SK-N-SH (cell line): ENCODE measurements at regions not wholly inside any gene's neighbourhood (a gene's known extent, or its start where the extent isn't known, plus 50 kb on each side); places are given as distances from the start of the nearest gene placed in this dataset.

ENCODE experiments used
- CTCF ChIA-PET: fragments of 300-600, 350-600 bp; formaldehyde crosslinking; extraction: SDS; loops from one replicate; lab custom pipeline; 2021; lab: Yijun Ruan, JAX
- POLR2A ChIA-PET: fragments of 350-600 bp; sonication (Branson Sonifier 250); formaldehyde crosslinking; extraction: SDS; loops from one replicate; lab custom pipeline; 2020; ENCODE audit warnings: antibody characterized with exemption, inconsistent platforms; lab: Yijun Ruan, JAX
- DNase-seq: peaks from one replicate; pipeline ENCODE4 v3.0.0; 2012
- H2AFZ ChIP-seq: fragments of 200-600 bp; sonication (generic); 2 replicates; pipeline ENCODE4 v1.8.1; 2016; ENCODE audit warnings: antibody characterized with exemption, mild to moderate bottlenecking, low read depth
- H3F3A ChIP-seq: fragments of 200-600 bp; sonication (generic); replicated peaks from 2 replicates; pipeline ENCODE3; 2016; ENCODE audit warnings: antibody characterized with exemption, mild to moderate bottlenecking; ENCODE audit not compliant: insufficient read depth
- H3K27ac ChIP-seq, 2 experiments: fragments of 200-500 bp in 1 of 2; fragments of 200-600 bp in 1 of 2; sonication (Bioruptor generic) in 1 of 2; sonication (generic), shearing (Covaris generic) in 1 of 2; 2 replicates each; pipeline versions ENCODE4 v1.5.1 to v1.6.1; 2014 to 2016; ENCODE audit warnings: low read depth in 2 of 2, inconsistent platforms in 1 of 2, low read length in 1 of 2, mild to moderate bottlenecking in 1 of 2, mixed read lengths in 1 of 2
- H3K27me3 ChIP-seq: fragments of 200-600 bp; sonication (generic), shearing (Covaris generic); 2 replicates; pipeline ENCODE4 v1.6.1; 2016; ENCODE audit warnings: mixed run types; ENCODE audit not compliant: insufficient read depth
- H3K36me3 ChIP-seq, 2 experiments: fragments of 200-500 bp in 1 of 2; fragments of 200-600 bp in 1 of 2; sonication (Bioruptor generic) in 1 of 2; sonication (generic) in 1 of 2; replicated peaks in 1 of 2; 2 replicates each; pipeline versions ENCODE3 to v1.5.1; 2014 to 2016; ENCODE audit warnings: low read length in 1 of 2, mild to moderate bottlenecking in 1 of 2; ENCODE audit not compliant: insufficient read depth in 2 of 2, control insufficient read depth in 1 of 2
- H3K4me1 ChIP-seq, 2 experiments: fragments of 200-500 bp in 1 of 2; fragments of 200-600 bp in 1 of 2; sonication (Bioruptor generic) in 1 of 2; sonication (generic), shearing (Covaris generic) in 1 of 2; 2 replicates each; pipeline versions ENCODE4 v1.5.1 to v1.6.1; 2014 to 2016; ENCODE audit warnings: low read depth in 1 of 2, low read length in 1 of 2, mixed run types in 1 of 2; ENCODE audit not compliant: insufficient read depth in 2 of 2, control insufficient read depth in 1 of 2
- H3K4me2 ChIP-seq: fragments of 200-600 bp; sonication (generic), shearing (Covaris generic); 2 replicates; pipeline ENCODE4 v1.6.1; 2017; ENCODE audit warnings: mixed run types
- H3K4me3 ChIP-seq, 2 experiments: fragments of 200-500 bp in 1 of 2; fragments of 200-600 bp in 1 of 2; sonication (Bioruptor generic) in 1 of 2; sonication (generic), shearing (Covaris generic) in 1 of 2; 2 replicates each; pipeline versions ENCODE4 v1.5.1 to v1.8.1; 2014 to 2016; ENCODE audit warnings: low read depth in 2 of 2, inconsistent platforms in 1 of 2, low read length in 1 of 2, mild to moderate bottlenecking in 1 of 2, mixed read lengths in 1 of 2, moderate library complexity in 1 of 2
- H3K79me2 ChIP-seq: fragments of 200-600 bp; sonication (generic); 2 replicates; pipeline ENCODE4 v1.8.1; 2017; ENCODE audit warnings: mild to moderate bottlenecking; ENCODE audit not compliant: insufficient read depth
- H3K9ac ChIP-seq: fragments of 200-600 bp; sonication (generic); 2 replicates; pipeline ENCODE4 v1.6.1; 2017; ENCODE audit warnings: mixed run types
- H3K9me2 ChIP-seq: fragments of 200-600 bp; sonication (generic); 2 replicates; pipeline ENCODE4 v1.6.1; 2017; ENCODE audit warnings: mixed run types
- H3K9me3 ChIP-seq: fragments of 200-600 bp; sonication (generic); 2 replicates; pipeline ENCODE4 v1.6.1; 2017; ENCODE audit warnings: mixed run types, mild to moderate bottlenecking, moderate library complexity
- H4K20me1 ChIP-seq: fragments of 200-600 bp; sonication (generic); 2 replicates; pipeline ENCODE4 v1.6.1; 2017; ENCODE audit warnings: mild to moderate bottlenecking, mixed run types; ENCODE audit not compliant: insufficient read depth
- CHD2 ChIP-seq: fragments of 150-350 bp; IDR thresholded peaks from 2 replicates; pipeline ENCODE4 v1.6.1; 2018; ENCODE audit warnings: low read length; ENCODE audit not compliant: partially characterized antibody
- CTCF ChIP-seq: fragments of 200-600 bp; sonication (generic); IDR thresholded peaks from 2 replicates; pipeline ENCODE4 v1.6.1; 2017; ENCODE audit warnings: antibody characterized with exemption, mild to moderate bottlenecking, moderate library complexity
- ELF1 ChIP-seq: IDR thresholded peaks from 2 replicates; pipeline ENCODE4 v1.4.0; 2012
- EP300 ChIP-seq, 2 experiments: IDR thresholded peaks; 2 replicates each; pipeline versions ENCODE4 v1.4.0 to v1.6.1; 2012; ENCODE audit warnings: borderline replicate concordance in 1 of 2, low read depth in 1 of 2, low read length in 1 of 2
- EZH2phosphoT487 ChIP-seq: fragments of 200-600 bp; sonication (generic); IDR thresholded peaks from 2 replicates; pipeline ENCODE4 v1.6.1; 2017; ENCODE audit warnings: low read depth, mixed run types, mild to moderate bottlenecking, antibody characterized with exemption, moderate library complexity, borderline replicate concordance
- FOSL2 ChIP-seq: IDR thresholded peaks from 2 replicates; pipeline ENCODE4 v1.4.0; 2012; ENCODE audit warnings: low read depth, mild to moderate bottlenecking, moderate library complexity, borderline replicate concordance
- FOXJ3 ChIP-seq: sonication (generic); formaldehyde crosslinking; IDR thresholded peaks from 2 replicates; pipeline ENCODE4 v1.5.1; 2020; ENCODE audit warnings: mild to moderate bottlenecking, missing genetic modification reagents
- FOXM1 ChIP-seq: IDR thresholded peaks from 2 replicates; pipeline ENCODE4 v1.4.0; 2012; ENCODE audit warnings: low read depth, mild to moderate bottlenecking
- GABPA ChIP-seq: IDR thresholded peaks from 2 replicates; pipeline ENCODE4 v1.4.0; 2012; ENCODE audit warnings: low read depth, mild to moderate bottlenecking
- JUND ChIP-seq: IDR thresholded peaks from 2 replicates; pipeline ENCODE4 v1.4.0; 2012
- MAX ChIP-seq: IDR thresholded peaks from 2 replicates; pipeline ENCODE4 v1.4.0; 2012; ENCODE audit warnings: low read depth
- MEF2A ChIP-seq: IDR thresholded peaks from 2 replicates; pipeline ENCODE4 v1.4.0; 2012; ENCODE audit warnings: low read depth, borderline replicate concordance
- NRF1 ChIP-seq: IDR thresholded peaks from 2 replicates; pipeline ENCODE4 v1.6.1; 2012; ENCODE audit warnings: low read depth, mild to moderate bottlenecking, low read length
- RAD21 ChIP-seq: IDR thresholded peaks from 2 replicates; pipeline ENCODE4 v1.6.1; 2012; ENCODE audit warnings: mild to moderate bottlenecking, low read length
- RCOR1 ChIP-seq: fragments of 150-350 bp; IDR thresholded peaks from 2 replicates; pipeline ENCODE4 v1.6.1; 2017; ENCODE audit warnings: antibody characterized with exemption, low read length
- RXRA ChIP-seq: IDR thresholded peaks from 2 replicates; pipeline ENCODE4 v1.4.0; 2012; ENCODE audit warnings: low read depth, mild to moderate bottlenecking, borderline replicate concordance
- SIN3A ChIP-seq: IDR thresholded peaks from 2 replicates; pipeline ENCODE4 v1.6.1; 2012; ENCODE audit warnings: low read depth, mild to moderate bottlenecking, low read length, moderate library complexity, borderline replicate concordance
- SMC3 ChIP-seq: IDR thresholded peaks from 2 replicates; pipeline ENCODE4 v1.6.1; 2012; ENCODE audit warnings: low read depth, low read length, improper control_type of control experiment
- TAF1 ChIP-seq: IDR thresholded peaks from 2 replicates; pipeline ENCODE4 v1.6.1; 2012; ENCODE audit warnings: low read depth, mild to moderate bottlenecking, low read length, moderate library complexity, borderline replicate concordance
- TCF12 ChIP-seq: IDR thresholded peaks from 2 replicates; pipeline ENCODE4 v1.4.0; 2012
- TEAD4 ChIP-seq: IDR thresholded peaks from 2 replicates; pipeline ENCODE4 v1.4.0; 2012; ENCODE audit warnings: mild to moderate bottlenecking, borderline replicate concordance; ENCODE audit not compliant: insufficient read depth
- YY1 ChIP-seq: IDR thresholded peaks from 2 replicates; pipeline ENCODE4 v1.4.0; 2012; ENCODE audit warnings: low read depth, mild to moderate bottlenecking
- ZBTB33 ChIP-seq: IDR thresholded peaks from 2 replicates; pipeline ENCODE4 v1.4.0; 2012; ENCODE audit warnings: low read depth, borderline replicate concordance
- WGBS: methylation state at CpG from one replicate; pipeline ENCODE4 v1.1.6; 2017; ENCODE audit warnings: low lambda C conversion rate; 5-methylcytosine and 5-hydroxymethylcytosine counted together
- TF ChIP-seq, protein P1 (sequence below): IDR thresholded peaks from 2 replicates; pipeline ENCODE4; 2012

GRCh38 chr22:22716136-22716665 is 71.8 kb downstream of the GGTLC2 start:
- Histone ChIP-seq H3K4me2 (no peak overlapping the region), H3K9me3 (no peaks in the 10 kb centered on the region), H3K79me2 (no peaks in the 10 kb centered on the region), H3K4me3 (no peak overlapping the region), H3K9ac (no peak overlapping the region), H3K4me1 (no peaks in the 10 kb centered on the region), H3K36me3 (no peaks in the 10 kb centered on the region), H3F3A (no peaks in the 10 kb centered on the region), H3K27me3 (no peaks in the 10 kb centered on the region; the same call in 1 of the 2 replicates), H3K27ac (no peak overlapping the region), H4K20me1 (no peaks in the 10 kb centered on the region), H3K9me2 (no peaks in the 10 kb centered on the region), H2AFZ (no peak overlapping the region)
- 49% methylated on average over 6 of the region's 6 CpGs for WGBS
- ChIA-PET CTCF (interaction anchor here (1.1 kb wide), 1 partner anchor 38 kb away, joined by 3 read pairs; no protein-coding TSS in a partner anchor), POLR2A (no interaction called here)
- no peak for TF ChIP-seq ZBTB33
- TF ChIP-seq YY1 = no peak
- TF ChIP-seq EP300 (IDR thresholded peaks at IDR 0.05; ENCODE audit: borderline replicate concordance in 1 of 2, low read depth in 1 of 2, low read length in 1 of 2) = no peak
- no peak for TF ChIP-seq FOXJ3 (CRISPR knock-in tag)
- no peak for TF ChIP-seq SIN3A
- no peak for TF ChIP-seq FOXM1
- no peak for TF ChIP-seq FOSL2
- TF ChIP-seq RCOR1 = no peak
- no peak for TF ChIP-seq NRF1
- TF ChIP-seq GABPA = no peak
- no peak for TF ChIP-seq RXRA
- TF ChIP-seq CHD2 = no peak
- TF ChIP-seq SMC3 = no peak
- TF ChIP-seq RAD21 = no peak
- no peak for TF ChIP-seq TCF12
- no peak for TF ChIP-seq ELF1
- no peak for TF ChIP-seq JUND
- no peak for TF ChIP-seq MAX
- no peak for TF ChIP-seq EZH2phosphoT487
- DNase-seq = no peak

DNA sequence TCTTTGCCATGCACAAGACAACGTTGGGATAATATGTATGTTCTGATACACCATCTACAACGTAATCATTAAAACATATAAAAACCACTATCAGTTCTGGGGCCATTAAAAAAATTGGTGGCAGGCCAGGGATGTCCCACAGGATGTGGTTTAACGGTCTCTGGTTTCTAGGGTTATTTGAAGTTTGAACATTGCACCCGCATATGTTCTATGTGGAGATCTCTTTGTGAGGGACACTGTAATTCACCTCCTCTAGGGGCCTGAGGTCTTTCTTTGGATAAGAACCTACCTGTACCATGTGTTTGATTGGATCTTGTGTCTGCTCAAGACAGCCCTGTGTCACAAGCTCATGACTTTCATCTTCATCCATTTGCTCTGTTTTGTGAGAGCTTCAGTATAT is 73.2 kb downstream of the GGTLC2 start:
- Histone ChIP-seq H4K20me1 (no peaks in the 10 kb centered on the region), H3K4me2 (no peak overlapping the region), H3K79me2 (no peaks in the 10 kb centered on the region), H2AFZ (no peak overlapping the region), H3K9ac (no peak overlapping the region), H3K27ac (no peak overlapping the region), H3K4me1 (no peaks in the 10 kb centered on the region), H3K4me3 (no peak overlapping the region), H3K9me3 (no peaks in the 10 kb centered on the region), H3K27me3 (no peaks in the 10 kb centered on the region; the same call in 1 of the 2 replicates), H3K9me2 (no peaks in the 10 kb centered on the region), H3F3A (no peaks in the 10 kb centered on the region), H3K36me3 (no peaks in the 10 kb centered on the region)
- whole genome bisulfite sequencing = 43% methylated on average over 4 of the region's 4 CpGs
- ChIA-PET POLR2A (no interaction called here), CTCF (interaction anchor here (0.9 to 1.5 kb wide), 3 partner anchors 35 to 141 kb away, joined by 3 to 4 read pairs (median 3); no protein-coding TSS in a partner anchor)
- DNase-seq = no peak
- TF ChIP-seq ELF1 (no peak), RCOR1 (no peak), TAF1 (no peak), GABPA (no peak), SIN3A (no peak), SMC3 (no peak), MEF2A (no peak), TEAD4 (no peak), CTCF (no peak), EP300 (IDR thresholded peaks at IDR 0.05; ENCODE audit: borderline replicate concordance in 1 of 2, low read depth in 1 of 2, low read length in 1 of 2) (no peak)
- TF ChIP-seq, protein P1, sequence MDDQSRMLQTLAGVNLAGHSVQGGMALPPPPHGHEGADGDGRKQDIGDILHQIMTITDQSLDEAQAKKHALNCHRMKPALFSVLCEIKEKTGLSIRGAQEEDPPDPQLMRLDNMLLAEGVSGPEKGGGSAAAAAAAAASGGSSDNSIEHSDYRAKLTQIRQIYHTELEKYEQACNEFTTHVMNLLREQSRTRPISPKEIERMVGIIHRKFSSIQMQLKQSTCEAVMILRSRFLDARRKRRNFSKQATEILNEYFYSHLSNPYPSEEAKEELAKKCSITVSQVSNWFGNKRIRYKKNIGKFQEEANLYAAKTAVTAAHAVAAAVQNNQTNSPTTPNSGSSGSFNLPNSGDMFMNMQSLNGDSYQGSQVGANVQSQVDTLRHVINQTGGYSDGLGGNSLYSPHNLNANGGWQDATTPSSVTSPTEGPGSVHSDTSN = no peak
